A673 (cell line): ENCODE measurements at regions not wholly inside any gene's neighbourhood (a gene's known extent, or its start where the extent isn't known, plus 50 kb on each side); places are given as distances from the start of the nearest gene placed in this dataset.

ENCODE experiments used
- BruUV-seq: library from RNA; stranded (reverse); fragments of 400-500 nt; replicated peaks from 2 replicates; lab custom pipeline; 2021; lab: Mats Ljungman, UMichigan
- CTCF ChIA-PET: fragments of 300-600 bp; sonication (Branson Sonifier 250); formaldehyde crosslinking; loops from one replicate; lab custom pipeline; 2022; ENCODE audit warnings: antibody characterized with exemption; lab: Charles Lee
- POLR2A ChIA-PET: fragments of 300-600 bp; sonication (Branson Sonifier 250); formaldehyde crosslinking; loops from one replicate; lab custom pipeline; 2022; ENCODE audit warnings: antibody characterized with exemption; ENCODE audit not compliant: low non-redundant PET; lab: Charles Lee
- DNase-seq: peaks from one replicate; pipeline ENCODE4 v3.0.0-alpha.2; 2015; ENCODE audit warnings: low spot score
- H3K27ac ChIP-seq: fragments of 200-600 bp; sonication (generic); 2 replicates; pipeline ENCODE4 v1.5.1; 2016; ENCODE audit warnings: mixed run types, low read depth, mild to moderate bottlenecking, mixed read lengths, antibody characterized with exemption, low read length; ENCODE audit not compliant: poor library complexity, severe bottlenecking
- H3K27me3 ChIP-seq: fragments of 200-600 bp; sonication (generic); replicated peaks from 2 replicates; pipeline ENCODE4 v1.6.1; 2017; ENCODE audit warnings: mixed run types, low read depth, mild to moderate bottlenecking, mixed read lengths, antibody characterized with exemption, low read length; ENCODE audit not compliant: insufficient read depth, poor library complexity
- H3K36me3 ChIP-seq: fragments of 200-600 bp; sonication (generic); 2 replicates; pipeline ENCODE4 v1.6.1; 2016; ENCODE audit warnings: mixed run types, mild to moderate bottlenecking, mixed read lengths, antibody characterized with exemption, low read length; ENCODE audit not compliant: insufficient read depth, poor library complexity, severe bottlenecking
- H3K4me1 ChIP-seq: fragments of 200-600 bp; sonication (generic); 2 replicates; pipeline ENCODE4 v1.6.1; 2017; ENCODE audit warnings: mixed run types, mild to moderate bottlenecking, mixed read lengths, antibody characterized with exemption, low read length; ENCODE audit not compliant: insufficient read depth, poor library complexity, severe bottlenecking
- H3K4me3 ChIP-seq: fragments of 200-600 bp; sonication (generic); 2 replicates; pipeline ENCODE4 v1.5.1; 2016; ENCODE audit warnings: low read depth, mixed run types, mild to moderate bottlenecking, mixed read lengths, low read length; ENCODE audit not compliant: poor library complexity, severe bottlenecking
- H3K9me3 ChIP-seq: fragments of 200-600 bp; sonication (generic); 2 replicates; pipeline ENCODE4 v1.6.1; 2016; ENCODE audit warnings: mixed run types, low read depth, mild to moderate bottlenecking, mixed read lengths, antibody characterized with exemption, low read length; ENCODE audit not compliant: poor library complexity, severe bottlenecking
- EZH2 ChIP-seq: fragments of 200-600 bp; sonication (generic); IDR thresholded peaks from 2 replicates; pipeline ENCODE4 v1.6.1; 2017; ENCODE audit warnings: borderline replicate concordance, low read depth, mild to moderate bottlenecking, mixed read lengths, antibody characterized with exemption, low read length; ENCODE audit not compliant: poor library complexity, severe bottlenecking
- intact Hi-C: fragments of 100-400 bp; cut with micrococcal nuclease; formaldehyde crosslinking; loops from one replicate; pipeline ENCODE4 v1.10.0; 2022; ENCODE audit not compliant: unreplicated experiment
- TF ChIP-seq, protein P1 (sequence below): fragments of 300-800, 200-600 bp; sonication (generic); conservative IDR thresholded peaks from 2 replicates; pipeline ENCODE4 v1.5.1; 2017; ENCODE audit warnings: low read depth, mild to moderate bottlenecking, antibody characterized with exemption, low read length, moderate library complexity, mixed read lengths

DNA sequence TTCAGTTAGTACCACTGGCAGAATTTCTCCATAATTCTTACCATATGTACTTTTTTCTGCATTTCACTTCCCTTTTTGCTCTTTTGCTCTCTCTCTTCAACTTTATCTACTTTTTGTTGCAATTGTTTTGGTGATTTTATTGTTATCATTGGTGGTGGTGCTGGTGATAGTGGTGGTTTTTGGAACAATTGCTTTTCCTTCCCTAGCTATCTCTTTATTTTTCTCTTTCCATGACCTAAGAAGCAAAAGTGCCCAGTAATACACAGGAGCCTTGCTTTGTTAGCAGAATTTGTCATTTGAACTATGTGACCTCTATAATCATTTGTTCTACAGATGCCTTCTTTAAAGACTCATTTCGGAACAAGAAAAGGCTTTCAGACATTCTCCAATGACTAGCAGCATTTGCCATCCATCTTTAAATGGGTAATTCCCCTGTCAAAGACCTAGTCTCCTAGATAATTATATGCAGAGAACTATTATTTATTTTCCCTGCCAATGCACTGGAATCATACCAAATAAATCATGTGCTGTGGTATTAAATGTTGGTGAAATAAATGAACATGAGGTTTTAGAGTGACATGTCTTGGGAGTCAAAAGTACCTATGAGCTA is 154.5 kb downstream of the GASK1B start:
- no peak for DNase-seq
- intact Hi-C loops: no loop called here
- ChIA-PET POLR2A (no interaction called here), CTCF (no interaction called here)
- Histone ChIP-seq H3K4me1 (peaks cover 15% of the 10 kb centered on the region), H3K27me3 (no peaks in the 10 kb centered on the region), H3K27ac (no peak overlapping the region), H3K9me3 (no peaks in the 10 kb centered on the region), H3K4me3 (no peak overlapping the region), H3K36me3 (no peaks in the 10 kb centered on the region)
- no TSS peak for BruUV-seq
- no peak for TF ChIP-seq EZH2
- TF ChIP-seq, protein P1, sequence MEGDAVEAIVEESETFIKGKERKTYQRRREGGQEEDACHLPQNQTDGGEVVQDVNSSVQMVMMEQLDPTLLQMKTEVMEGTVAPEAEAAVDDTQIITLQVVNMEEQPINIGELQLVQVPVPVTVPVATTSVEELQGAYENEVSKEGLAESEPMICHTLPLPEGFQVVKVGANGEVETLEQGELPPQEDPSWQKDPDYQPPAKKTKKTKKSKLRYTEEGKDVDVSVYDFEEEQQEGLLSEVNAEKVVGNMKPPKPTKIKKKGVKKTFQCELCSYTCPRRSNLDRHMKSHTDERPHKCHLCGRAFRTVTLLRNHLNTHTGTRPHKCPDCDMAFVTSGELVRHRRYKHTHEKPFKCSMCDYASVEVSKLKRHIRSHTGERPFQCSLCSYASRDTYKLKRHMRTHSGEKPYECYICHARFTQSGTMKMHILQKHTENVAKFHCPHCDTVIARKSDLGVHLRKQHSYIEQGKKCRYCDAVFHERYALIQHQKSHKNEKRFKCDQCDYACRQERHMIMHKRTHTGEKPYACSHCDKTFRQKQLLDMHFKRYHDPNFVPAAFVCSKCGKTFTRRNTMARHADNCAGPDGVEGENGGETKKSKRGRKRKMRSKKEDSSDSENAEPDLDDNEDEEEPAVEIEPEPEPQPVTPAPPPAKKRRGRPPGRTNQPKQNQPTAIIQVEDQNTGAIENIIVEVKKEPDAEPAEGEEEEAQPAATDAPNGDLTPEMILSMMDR: no peak

DNA sequence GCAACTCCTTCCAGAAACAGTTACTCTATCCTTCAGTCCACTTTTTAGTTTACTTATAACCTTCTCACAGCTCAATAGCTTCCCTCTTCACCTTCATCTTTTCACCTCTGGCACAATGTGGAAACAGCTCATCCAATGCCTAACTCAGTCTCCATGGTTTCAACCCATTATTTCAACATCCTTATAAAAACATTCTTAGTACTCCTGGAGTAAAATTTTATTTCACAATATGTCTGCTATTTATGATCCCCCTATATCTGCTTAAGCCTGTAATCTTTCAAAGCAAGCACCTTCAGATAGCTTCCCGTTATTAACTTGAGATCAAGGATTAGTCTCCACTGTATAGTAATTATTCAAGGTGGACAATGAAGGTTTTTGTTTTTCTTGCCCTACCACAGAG is 156.3 kb downstream of the GASK1B start:
- intact Hi-C loops: no loop called here

DNA sequence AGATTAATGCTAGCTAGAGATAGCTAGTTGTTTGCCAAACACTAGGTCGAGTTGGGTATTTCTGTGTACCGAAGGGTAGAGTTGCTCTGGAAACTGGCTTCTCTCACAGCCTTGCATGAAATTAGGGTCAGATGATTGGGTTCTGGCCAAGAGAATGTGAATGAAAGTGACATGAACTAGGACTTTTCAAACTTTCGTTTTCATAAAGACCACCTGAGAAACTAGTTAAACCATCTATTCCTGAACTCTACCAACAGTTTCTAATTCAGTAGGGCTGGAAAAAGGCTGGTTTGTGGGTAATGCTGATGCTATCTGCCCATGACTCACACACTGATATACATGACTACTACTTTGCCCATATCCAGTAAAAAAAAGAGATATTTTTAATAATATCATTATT is 157.6 kb downstream of the GASK1B start:
- TF ChIP-seq, protein P1: no peak
- no peak for TF ChIP-seq EZH2
- intact Hi-C loops: no loop called here
- H3K27me3 ChIP-seq: no peaks in the 10 kb centered on the region
- POLR2A ChIA-PET: no interaction called here
- H3K27ac ChIP-seq: no peak overlapping the region
- DNase-seq: no peak
- CTCF ChIA-PET: no interaction called here
- H3K36me3 ChIP-seq: no peaks in the 10 kb centered on the region
- H3K9me3 ChIP-seq: no peaks in the 10 kb centered on the region
- peaks cover 4% of the 10 kb centered on the region for H3K4me1 ChIP-seq
- H3K4me3 ChIP-seq: no peak overlapping the region
- no TSS peak for BruUV-seq

More for the DNA sequence above, 156.3 kb downstream of the GASK1B start:
- ChIA-PET CTCF (no interaction called here), POLR2A (no interaction called here)
- no peaks in the 10 kb centered on the region for H3K9me3 ChIP-seq
- no peaks in the 10 kb centered on the region for H3K36me3 ChIP-seq
- H3K4me1 ChIP-seq: peaks cover 15% of the 10 kb centered on the region
- no peak overlapping the region for H3K4me3 ChIP-seq
- H3K27ac ChIP-seq: no peak overlapping the region
- no peak for TF ChIP-seq EZH2
- H3K27me3 ChIP-seq: no peaks in the 10 kb centered on the region
- no TSS peak for BruUV-seq
- DNase-seq: no peak

DNA sequence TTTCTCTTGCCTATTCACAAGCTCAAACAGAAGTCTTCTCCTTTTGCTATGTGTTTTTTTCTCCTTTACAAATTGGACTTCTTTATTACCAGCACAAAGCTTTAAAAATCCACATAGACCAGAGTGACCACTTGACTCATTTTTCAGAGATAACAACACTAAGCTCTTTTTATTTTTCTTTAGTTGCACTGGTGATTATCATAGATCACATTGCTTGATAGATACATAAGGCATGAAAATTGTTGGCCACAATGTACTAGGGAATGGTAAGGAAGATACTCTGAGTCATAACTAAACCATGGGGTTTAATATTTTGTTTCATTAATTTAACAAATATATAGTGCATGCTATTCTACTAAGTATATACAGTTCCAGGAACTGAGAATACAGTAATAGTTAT is 159.0 kb downstream of the GASK1B start:
- BruUV-seq: no TSS peak
- Histone ChIP-seq H3K4me1 (no peaks in the 10 kb centered on the region), H3K27me3 (no peaks in the 10 kb centered on the region), H3K27ac (no peak overlapping the region), H3K9me3 (no peaks in the 10 kb centered on the region), H3K36me3 (no peaks in the 10 kb centered on the region), H3K4me3 (no peak overlapping the region)
- DNase-seq: no peak
- intact Hi-C loops: no loop called here
- ChIA-PET CTCF (no interaction called here), POLR2A (no interaction called here)
- TF ChIP-seq EZH2: no peak
- TF ChIP-seq, protein P1: no peak
